ENCODE measurements at regions not wholly inside any gene's neighbourhood (a gene's known extent, or its start where the extent isn't known, plus 50 kb on each side); places are given as distances from the start of the nearest gene placed in this dataset.

DNA sequence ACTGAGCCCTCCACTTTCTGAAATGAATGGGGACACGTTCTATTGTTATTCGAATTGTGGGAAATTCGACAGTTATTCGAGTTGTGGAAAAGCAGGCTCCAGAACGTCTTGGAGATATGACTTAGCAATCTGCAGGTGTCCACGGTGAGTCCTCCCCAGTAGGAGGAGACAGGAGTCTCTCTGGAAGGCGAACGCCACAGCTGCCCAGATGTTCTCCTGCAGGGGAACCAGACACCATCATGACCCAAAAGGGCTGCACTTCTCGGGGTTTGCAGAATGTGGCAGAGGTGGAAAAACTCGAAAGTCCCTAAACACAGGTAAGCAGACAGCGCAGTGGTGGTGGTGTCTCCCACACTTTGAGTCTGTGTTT, 363.6 kb upstream of the SFSWAP start:
- no peak for DNase-seq

DNA sequence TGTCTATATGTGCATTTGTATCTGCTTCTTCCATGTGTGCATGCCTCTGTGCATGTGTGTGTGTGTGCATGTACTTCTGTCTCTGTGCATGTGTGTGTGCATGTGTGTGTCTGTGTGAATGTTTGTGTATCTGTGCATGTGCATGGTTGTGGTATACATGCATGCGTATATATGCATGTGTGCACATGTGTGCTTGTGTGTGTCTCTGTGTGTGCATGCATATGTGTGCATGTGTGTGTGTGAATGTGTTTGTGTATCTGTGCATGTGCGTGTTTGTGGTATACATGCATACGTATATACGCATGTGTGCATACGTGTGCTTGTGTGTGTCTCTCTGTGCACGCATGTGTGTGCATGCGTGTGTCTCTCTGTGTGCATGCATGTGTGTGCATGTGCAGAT, 363.2 kb upstream of the SFSWAP start:
- no peak for DNase-seq

DNA sequence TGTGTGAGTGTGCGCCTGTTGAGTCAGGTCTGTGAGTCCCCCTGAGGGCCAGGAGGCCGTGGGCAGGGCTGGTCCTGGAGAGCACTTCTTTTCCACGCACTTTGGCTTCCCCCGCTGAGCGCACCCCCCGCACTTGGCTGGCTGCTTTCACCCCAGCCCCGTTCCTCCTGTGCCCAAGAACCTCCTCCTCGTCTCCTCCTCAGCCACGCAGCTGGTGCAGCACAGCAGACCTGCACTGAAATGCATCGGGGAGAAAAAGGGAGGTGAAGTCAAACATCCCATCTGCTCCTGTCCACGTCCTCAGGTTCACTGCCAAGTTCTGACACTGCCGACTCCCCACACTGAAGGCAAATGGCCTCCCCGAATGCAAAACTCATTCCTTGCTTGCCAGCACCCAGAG, 362.7 kb upstream of the SFSWAP start:
- DNase-seq, result no peak

DNA sequence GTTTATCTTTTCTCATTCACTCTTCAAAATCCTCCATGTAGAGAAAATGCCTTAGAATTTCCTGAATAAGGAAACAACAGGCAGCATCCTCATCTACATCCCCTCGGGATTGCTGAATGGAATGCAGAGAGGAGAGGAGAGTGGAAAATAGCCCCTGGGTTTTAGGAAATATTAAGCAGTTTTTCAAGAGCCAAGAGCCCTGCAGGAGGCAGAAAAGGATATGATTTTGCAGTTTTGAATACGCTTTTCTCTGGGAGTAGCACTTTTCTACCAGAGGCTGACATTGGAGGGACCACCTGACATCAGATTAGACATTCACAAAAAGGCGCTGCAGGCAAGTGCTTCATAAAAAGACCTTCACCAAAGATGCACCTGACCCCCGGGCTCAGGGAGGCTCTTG, 362.2 kb upstream of the SFSWAP start:
- no peak for DNase-seq

GRCh38 chr12:131349397-131350127, 361.3 kb upstream of the SFSWAP start:
- no peak for DNase-seq

DNA sequence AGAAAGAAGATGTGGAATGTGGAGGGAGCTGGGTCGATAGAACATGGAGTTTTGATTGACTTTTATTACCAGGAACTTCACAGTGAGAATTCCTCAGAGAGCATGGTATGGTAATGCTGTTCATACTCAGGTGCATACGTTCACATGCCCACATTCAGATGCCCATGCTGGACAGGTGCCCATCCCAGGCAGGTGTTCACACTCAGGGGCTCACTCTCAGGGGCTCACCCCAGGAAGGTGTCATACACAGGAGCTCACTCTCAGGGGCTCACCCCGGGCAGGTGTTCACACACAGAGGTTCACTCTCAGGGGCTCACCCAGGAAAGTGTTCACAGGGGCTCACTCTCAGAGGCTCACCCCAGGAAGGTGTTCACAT, 360.0 kb upstream of the SFSWAP start:
- DNase-seq, result no peak

- DNase-seq, result no peak
Measured at GRCh38 chr12:131351319-131352028, 359.4 kb upstream of the SFSWAP start.

- no peak for DNase-seq
Measured at GRCh38 chr12:131352296-131352900, 358.5 kb upstream of the SFSWAP start.

GRCh38 chr12:131353376-131353775, 357.5 kb upstream of the SFSWAP start:
- DNase-seq, result no peak

GRCh38 chr12:131353826-131354225, 357.1 kb upstream of the SFSWAP start:
- no peak for DNase-seq

GRCh38 chr12:131355361-131356245, 355.3 kb upstream of the SFSWAP start:
- no peak for DNase-seq

DNA sequence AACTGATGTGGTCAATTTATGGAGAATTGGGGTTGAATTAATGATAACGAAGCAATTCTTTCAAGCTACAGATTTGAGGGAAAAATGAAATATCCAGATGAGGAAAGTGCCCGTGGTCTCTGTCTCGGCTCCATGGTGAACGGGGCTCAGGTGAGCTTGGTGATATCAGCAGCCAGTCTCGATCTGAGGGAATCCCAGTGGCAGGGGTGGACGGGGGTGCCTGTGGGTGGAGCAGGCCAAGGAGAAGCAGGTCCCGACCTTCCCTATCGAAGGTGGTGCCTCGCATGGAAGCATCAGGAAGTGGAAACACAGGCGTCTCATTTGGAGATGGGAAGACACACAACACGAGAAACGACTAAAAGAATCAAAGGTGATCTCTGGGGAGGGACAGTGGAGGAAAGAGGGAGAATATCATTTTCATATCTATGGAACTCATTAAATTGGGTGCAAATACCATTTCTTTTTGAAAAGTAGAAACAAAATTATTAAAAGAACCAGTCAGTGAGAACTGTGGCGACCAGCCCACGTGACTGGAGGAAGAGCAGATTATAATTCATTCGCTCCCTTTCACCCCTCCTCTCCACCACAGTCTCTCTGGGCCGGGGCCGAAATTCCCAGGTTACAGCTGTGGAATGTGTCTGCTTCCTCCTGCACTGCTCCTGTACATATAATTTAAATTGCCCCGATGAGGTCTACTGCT, 354.3 kb upstream of the SFSWAP start:
- DNase-seq, result no peak

DNA sequence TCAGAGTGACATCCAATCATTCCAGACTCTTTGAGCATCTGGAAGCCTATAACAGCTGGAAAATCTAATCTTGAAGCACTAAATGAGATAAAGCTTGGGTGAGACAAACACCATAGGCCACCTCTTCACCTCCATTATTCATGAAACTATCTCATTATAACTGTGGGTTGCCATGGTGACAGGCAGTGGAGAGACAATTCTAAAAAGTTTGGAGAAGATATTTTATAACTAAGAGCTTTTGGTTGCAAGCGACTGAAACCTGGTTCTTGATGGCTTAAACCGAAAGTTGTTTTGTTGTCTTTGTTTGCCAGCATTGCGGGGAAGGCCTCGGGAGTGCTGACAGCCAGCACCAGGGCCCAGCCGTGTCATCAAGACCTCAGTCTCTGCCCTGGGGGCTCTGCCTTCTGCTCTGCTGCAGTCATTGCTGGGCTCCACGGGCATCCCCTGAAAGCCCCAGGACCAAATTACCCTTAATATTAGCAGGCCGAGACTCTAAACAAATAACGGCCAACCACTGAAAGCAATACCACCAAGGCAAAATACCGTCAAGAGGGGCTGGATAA, 353.6 kb upstream of the SFSWAP start:
- DNase-seq, result no peak

DNA sequence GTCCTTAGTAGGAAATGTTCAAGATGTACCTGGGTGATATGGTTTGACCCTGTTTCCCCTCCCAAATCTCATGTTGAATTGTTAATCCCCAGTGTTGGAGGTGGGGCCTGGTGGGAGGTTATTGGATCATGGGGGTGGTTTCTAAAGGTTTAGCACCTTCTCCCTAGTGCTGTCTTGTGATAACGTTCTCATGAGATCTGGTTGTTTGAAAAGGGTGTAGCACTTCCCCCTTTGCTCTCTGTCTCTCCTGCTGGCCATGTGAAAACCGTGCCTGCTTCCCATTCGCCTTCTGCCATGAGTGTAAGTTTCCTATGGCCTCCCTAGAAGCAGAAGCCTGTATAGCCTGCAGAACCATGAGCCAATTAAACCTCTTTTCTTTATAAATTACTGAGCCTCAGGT, 353.0 kb upstream of the SFSWAP start:
- DNase-seq, result no peak

DNA sequence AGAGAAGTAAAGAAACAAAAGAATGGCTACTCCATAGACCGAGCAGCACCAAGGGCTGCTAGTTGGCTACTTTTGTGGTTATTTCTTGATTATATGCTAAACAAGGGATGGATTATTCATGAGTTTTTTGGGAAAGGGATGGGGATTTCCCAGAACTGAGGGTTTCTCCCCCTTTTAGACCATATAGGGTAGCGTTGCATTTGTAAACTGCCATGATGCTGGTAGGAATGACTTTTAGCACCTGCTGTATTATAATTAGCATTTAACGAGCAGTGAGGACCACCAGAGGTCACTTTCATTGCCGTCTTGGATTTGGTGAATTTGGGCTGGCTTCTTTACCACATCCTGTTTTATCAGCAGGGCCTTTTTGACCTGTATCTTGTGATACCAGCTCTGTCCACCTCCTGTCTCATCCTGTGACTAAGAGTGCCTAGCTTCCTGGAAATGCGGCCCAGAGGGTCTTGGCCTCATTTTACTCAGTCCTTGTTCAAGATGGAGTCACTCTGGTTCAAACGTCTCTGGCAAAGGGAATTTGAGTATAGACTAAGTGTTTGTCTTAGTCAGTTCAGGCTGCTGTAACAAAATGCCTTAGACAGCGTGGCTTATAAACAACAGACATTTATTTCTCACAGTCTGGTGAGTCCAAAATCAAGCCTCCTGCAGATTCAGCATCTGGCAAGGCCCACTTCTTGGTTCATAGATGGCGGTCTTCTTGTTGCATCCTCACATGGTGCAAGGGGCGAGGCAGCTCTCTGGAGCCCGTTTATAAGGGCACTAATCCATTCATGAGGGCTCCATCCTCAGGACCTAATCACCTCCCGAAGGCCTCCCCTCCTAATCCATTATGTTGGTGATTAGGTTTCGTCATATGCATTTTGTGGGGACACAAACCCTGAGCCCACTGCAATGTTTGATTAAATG, 348.3 kb upstream of the SFSWAP start:
- no peak for DNase-seq

- DNase-seq, result no peak
Measured at GRCh38 chr12:131363393-131363792, 347.5 kb upstream of the SFSWAP start.

- no peak for DNase-seq
Measured at GRCh38 chr12:131363841-131364495, 346.9 kb upstream of the SFSWAP start.

- DNase-seq, result no peak
Measured at GRCh38 chr12:131364903-131365820, 345.7 kb upstream of the SFSWAP start.

- DNase-seq, result no peak
Measured at GRCh38 chr12:131365821-131366260, 345.0 kb upstream of the SFSWAP start.

Data from NCI-H1092 (cell line).